Thyroid gland (tissue), 4 donors: ENCODE measurements at regions not wholly inside any gene's neighbourhood (a gene's known extent, or its start where the extent isn't known, plus 50 kb on each side); places are given as distances from the start of the nearest gene placed in this dataset.

Experiments used
- DNase-seq, 2 donors: peaks; one replicate each; pipeline ENCODE4 v3.0.0-alpha.2; 2019
- H3K27ac ChIP-seq, 3 donors: fragments of 200-600 bp; sonication (generic); 1 replicate in 2 of 3; 2 replicates in 1 of 3; pipeline ENCODE4 v1.5.1; 2016 to 2019; ENCODE audit warnings: mild to moderate bottlenecking in 1 of 3, moderate library complexity in 1 of 3
- H3K27me3 ChIP-seq: fragments of 200-600 bp; sonication (generic); one replicate; pipeline ENCODE4 v1.5.1; 2019
- H3K36me3 ChIP-seq, 2 donors: fragments of 200-600 bp; sonication (generic); one replicate each; pipeline ENCODE4 v1.5.1; 2016 to 2019
- H3K4me1 ChIP-seq, 2 donors: fragments of 200-600 bp; sonication (generic); one replicate each; pipeline ENCODE4 v1.5.1; 2017 to 2019
- H3K4me3 ChIP-seq, 3 donors: fragments of 200-600 bp; sonication (generic); replicated peaks in 1 of 3; 1 replicate in 2 of 3; 2 replicates in 1 of 3; pipeline ENCODE4 v1.5.1; 2016; ENCODE audit warnings: mild to moderate bottlenecking in 1 of 3
- H3K9me3 ChIP-seq: fragments of 200-600 bp; sonication (generic); one replicate; pipeline ENCODE4 v1.5.1; 2017
- POLR2A ChIP-seq, 2 donors: fragments of 450-650 bp; IDR thresholded peaks; one replicate each; pipeline ENCODE4 v1.6.1; 2017; ENCODE audit warnings: antibody characterized with exemption in 2 of 2, mild to moderate bottlenecking in 2 of 2, moderate library complexity in 1 of 2
- WGBS, 2 donors: methylation state at CpG; one replicate each; pipeline ENCODE4 v1.1.5; 2017; 5-methylcytosine and 5-hydroxymethylcytosine counted together
- intact Hi-C: fragments of 100-400 bp; cut with DNase I; formaldehyde crosslinking; loops from one replicate; pipeline ENCODE4 v1.15.1; 2023
- TF ChIP-seq, protein P1 (sequence below), 6 experiments: fragments of 200-600 bp in 3 of 6; fragments of 450-650 bp in 3 of 6; sonication (generic) in 3 of 6; IDR thresholded peaks; one replicate each; pipeline ENCODE4 v1.5.1; 2016 to 2019; ENCODE audit warnings: antibody characterized with exemption in 6 of 6, mild to moderate bottlenecking in 2 of 6, inconsistent platforms in 1 of 6, moderate library complexity in 1 of 6

DNA sequence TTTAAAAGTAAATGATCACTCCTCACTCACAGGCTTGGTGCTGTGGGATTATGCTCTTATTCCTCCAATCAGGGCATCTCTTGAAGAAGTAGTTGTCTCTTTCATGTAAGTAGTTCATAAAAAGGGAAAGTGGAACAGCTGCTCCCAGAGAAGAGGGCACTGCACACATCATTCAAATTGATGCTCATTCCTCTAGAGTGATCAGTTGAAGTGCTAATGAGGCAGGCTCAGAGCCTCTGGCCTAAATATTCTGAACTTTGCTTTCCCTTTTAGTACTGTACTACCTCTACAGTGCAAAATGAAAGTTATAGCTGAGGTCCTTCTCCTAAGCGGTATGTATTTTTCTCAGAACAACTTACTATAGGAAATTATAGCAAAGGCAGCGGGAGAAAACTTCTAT, 1453.1 kb downstream of the ARAP2 start:
- Histone ChIP-seq H3K36me3 (no peaks in the 10 kb centered on the region), H3K4me3 (no peak overlapping the region), H3K9me3 (no peaks in the 10 kb centered on the region), H3K27ac (no peak overlapping the region), H3K27me3 (no peaks in the 10 kb centered on the region), H3K4me1 (no peaks in the 10 kb centered on the region)
- intact Hi-C loops: no loop called here
- DNase-seq: no peak
- 87 to 89% methylated on average over 2 of the region's 2 CpGs for WGBS, 2 donors
- TF ChIP-seq, protein P1, sequence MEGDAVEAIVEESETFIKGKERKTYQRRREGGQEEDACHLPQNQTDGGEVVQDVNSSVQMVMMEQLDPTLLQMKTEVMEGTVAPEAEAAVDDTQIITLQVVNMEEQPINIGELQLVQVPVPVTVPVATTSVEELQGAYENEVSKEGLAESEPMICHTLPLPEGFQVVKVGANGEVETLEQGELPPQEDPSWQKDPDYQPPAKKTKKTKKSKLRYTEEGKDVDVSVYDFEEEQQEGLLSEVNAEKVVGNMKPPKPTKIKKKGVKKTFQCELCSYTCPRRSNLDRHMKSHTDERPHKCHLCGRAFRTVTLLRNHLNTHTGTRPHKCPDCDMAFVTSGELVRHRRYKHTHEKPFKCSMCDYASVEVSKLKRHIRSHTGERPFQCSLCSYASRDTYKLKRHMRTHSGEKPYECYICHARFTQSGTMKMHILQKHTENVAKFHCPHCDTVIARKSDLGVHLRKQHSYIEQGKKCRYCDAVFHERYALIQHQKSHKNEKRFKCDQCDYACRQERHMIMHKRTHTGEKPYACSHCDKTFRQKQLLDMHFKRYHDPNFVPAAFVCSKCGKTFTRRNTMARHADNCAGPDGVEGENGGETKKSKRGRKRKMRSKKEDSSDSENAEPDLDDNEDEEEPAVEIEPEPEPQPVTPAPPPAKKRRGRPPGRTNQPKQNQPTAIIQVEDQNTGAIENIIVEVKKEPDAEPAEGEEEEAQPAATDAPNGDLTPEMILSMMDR (IDR thresholded peaks at IDR 0.05): no peak
- no peak for TF ChIP-seq POLR2A (IDR thresholded peaks at IDR 0.05)

DNA sequence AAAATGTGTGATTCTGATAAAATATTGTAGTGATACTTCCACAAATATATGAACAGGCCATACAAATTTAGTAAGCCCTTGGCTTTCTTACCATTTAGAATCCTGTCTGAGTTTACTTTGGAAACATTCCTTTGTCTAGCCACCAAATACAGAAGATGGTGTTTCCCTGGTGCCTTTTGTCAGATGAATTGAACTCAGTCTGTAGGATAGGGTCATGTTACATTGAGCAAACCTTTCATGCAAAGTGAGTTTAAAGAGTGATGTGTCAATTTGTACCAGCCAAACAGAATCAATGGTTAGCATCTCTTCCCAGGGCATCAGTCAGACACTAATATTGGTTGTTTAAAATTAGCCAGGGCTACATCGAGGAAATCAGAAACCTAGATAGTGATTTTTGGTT, 1443.4 kb downstream of the ARAP2 start:
- 74 to 86% methylated on average over 1 of the region's 1 CpG for WGBS, 2 donors
- H3K36me3 ChIP-seq: no peaks in the 10 kb centered on the region
- no peak overlapping the region for H3K4me3 ChIP-seq
- TF ChIP-seq POLR2A (IDR thresholded peaks at IDR 0.05): no peak
- TF ChIP-seq, protein P1 (IDR thresholded peaks at IDR 0.05): no peak
- no peaks in the 10 kb centered on the region for H3K27me3 ChIP-seq
- intact Hi-C loops: no loop called here
- DNase-seq: no peak
- H3K4me1 ChIP-seq: no peaks in the 10 kb centered on the region
- H3K9me3 ChIP-seq: no peaks in the 10 kb centered on the region
- no peak overlapping the region for H3K27ac ChIP-seq

DNA sequence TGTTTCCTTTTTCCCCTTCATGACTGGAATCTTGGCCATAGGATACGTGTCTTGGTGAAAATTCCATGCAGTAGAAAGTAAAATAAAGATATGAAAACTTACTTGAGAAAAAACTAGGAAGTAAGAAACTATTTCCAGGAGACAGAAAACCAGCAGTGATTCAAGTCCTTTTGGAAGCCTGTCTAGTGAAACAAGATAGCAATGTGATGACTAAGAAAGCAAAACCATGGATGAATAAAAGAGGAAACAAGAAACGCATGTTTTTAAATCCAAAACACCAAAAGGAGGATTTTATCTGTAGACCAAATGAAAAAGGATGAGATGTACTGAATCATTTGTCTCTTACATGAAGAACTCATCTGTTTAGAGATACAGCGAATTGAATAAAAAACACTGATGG, 1430.0 kb downstream of the ARAP2 start:
- TF ChIP-seq POLR2A (IDR thresholded peaks at IDR 0.05): no peak
- TF ChIP-seq, protein P1 (IDR thresholded peaks at IDR 0.05): no peak
- intact Hi-C loops: no loop called here
- Histone ChIP-seq H3K27me3 (no peaks in the 10 kb centered on the region), H3K4me3 (no peak overlapping the region), H3K27ac (no peak overlapping the region), H3K36me3 (no peaks in the 10 kb centered on the region), H3K4me1 (no peaks in the 10 kb centered on the region), H3K9me3 (no peaks in the 10 kb centered on the region)
- 90 to 92% methylated on average over 3 of the region's 3 CpGs for WGBS, 2 donors
- DNase-seq: no peak

DNA sequence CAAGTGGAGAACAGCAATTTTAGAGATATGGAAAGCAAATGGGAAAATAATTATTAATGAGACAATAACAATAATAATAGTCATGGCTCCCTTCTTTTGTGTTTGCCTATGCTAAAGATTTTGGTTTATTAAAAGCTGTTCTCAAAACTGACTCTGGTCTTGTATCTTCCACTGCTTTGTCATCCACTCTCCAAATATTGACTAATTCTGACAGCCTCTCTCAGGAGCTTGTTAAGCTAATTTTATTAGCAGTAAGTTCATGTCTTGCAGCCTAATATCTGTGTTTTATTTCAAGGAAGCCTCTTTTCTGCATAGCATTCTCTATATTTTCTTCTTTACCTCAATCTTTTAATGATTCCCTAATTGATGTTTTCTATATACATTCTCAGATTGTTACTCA, 1419.8 kb downstream of the ARAP2 start:
- intact Hi-C loops: no loop called here
- no peaks in the 10 kb centered on the region for H3K4me1 ChIP-seq

DNA sequence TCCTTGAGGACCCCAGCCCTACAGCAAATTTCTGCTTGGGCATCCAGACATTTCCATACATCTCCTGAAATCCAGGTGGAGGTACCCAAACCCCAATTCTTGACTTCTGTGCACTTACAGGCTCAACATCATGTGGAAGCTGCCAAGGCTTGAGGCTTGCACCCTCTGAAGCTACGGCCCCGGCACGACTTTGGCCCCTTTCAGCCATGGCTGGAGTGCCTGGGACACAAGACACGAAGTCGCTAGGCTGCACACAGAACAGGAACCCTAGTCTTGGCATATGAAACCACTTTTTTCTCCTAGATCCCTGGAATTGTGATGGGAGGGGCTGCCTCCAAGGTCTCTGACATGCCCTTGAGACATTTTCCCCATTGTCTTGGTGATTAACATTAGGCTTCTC, 1417.7 kb downstream of the ARAP2 start:
- TF ChIP-seq POLR2A (IDR thresholded peaks at IDR 0.05): no peak
- TF ChIP-seq, protein P1 (IDR thresholded peaks at IDR 0.05): no peak
- H3K4me3 ChIP-seq: no peak overlapping the region
- H3K9me3 ChIP-seq: no peaks in the 10 kb centered on the region
- no peaks in the 10 kb centered on the region for H3K4me1 ChIP-seq
- H3K36me3 ChIP-seq: no peaks in the 10 kb centered on the region
- no peak overlapping the region for H3K27ac ChIP-seq
- intact Hi-C loops: no loop called here
- DNase-seq: no peak
- no peaks in the 10 kb centered on the region for H3K27me3 ChIP-seq
- WGBS, 2 donors: 92% methylated on average over 4 to 5 of the region's 5 CpGs

More for the DNA sequence above, 1419.8 kb downstream of the ARAP2 start:
- Histone ChIP-seq H3K4me3 (no peak overlapping the region), H3K27me3 (no peaks in the 10 kb centered on the region), H3K27ac (no peak overlapping the region), H3K9me3 (no peaks in the 10 kb centered on the region), H3K36me3 (no peaks in the 10 kb centered on the region)
- DNase-seq: no peak
- no peak for TF ChIP-seq POLR2A (IDR thresholded peaks at IDR 0.05)

DNA sequence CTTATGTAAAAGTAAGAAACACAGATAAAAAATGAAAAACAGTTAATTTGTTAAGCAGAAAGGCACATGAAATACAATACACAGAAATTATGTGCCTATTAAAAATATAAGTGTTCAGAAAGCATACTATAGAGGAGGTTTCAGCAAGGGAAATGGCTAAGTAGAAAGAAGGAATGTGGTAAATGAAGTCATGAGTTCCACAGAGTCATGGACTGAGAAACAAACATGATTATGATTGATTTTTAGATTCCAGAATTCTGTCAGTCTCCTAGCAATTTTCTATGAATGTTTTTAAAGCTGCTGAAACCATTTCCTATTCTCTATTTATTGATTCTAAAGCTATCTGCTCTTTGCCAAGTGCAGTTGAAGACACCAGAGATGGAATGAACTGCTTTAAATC, 1398.4 kb downstream of the ARAP2 start:
- no peaks in the 10 kb centered on the region for H3K4me1 ChIP-seq
- no peak overlapping the region for H3K4me3 ChIP-seq
- intact Hi-C loops: no loop called here
- no peaks in the 10 kb centered on the region for H3K27me3 ChIP-seq
- DNase-seq: no peak
- no peak overlapping the region for H3K27ac ChIP-seq
- no peak for TF ChIP-seq POLR2A (IDR thresholded peaks at IDR 0.05)
- H3K9me3 ChIP-seq: no peaks in the 10 kb centered on the region
- no peaks in the 10 kb centered on the region for H3K36me3 ChIP-seq
